Mesenchymal stem cell (in vitro differentiated cells and primary cell): ENCODE measurements at regions not wholly inside any gene's neighbourhood (a gene's known extent, or its start where the extent isn't known, plus 50 kb on each side); places are given as distances from the start of the nearest gene placed in this dataset.

Experiments
- DNase-seq: peaks from one replicate; pipeline ENCODE4 v3.0.0-alpha.2; 2013
- H2AFZ ChIP-seq: one replicate; pipeline ENCODE4 v1.6.1; 2013; ENCODE audit warnings: low read depth, mild to moderate bottlenecking, control low read depth, inconsistent platforms, low read length, moderate library complexity
- H2AK5ac ChIP-seq: 2 replicates; pipeline ENCODE4 v1.6.1; 2013; ENCODE audit warnings: low read length, moderate library complexity, mild to moderate bottlenecking, inconsistent platforms; ENCODE audit not compliant: severe bottlenecking
- H2BK120ac ChIP-seq: one replicate; pipeline ENCODE4 v1.6.1; 2013; ENCODE audit warnings: low read depth, mild to moderate bottlenecking, inconsistent platforms, low read length, moderate library complexity
- H2BK12ac ChIP-seq, 2 experiments: one replicate each; pipeline ENCODE4 v1.6.1; 2013; ENCODE audit warnings: inconsistent platforms in 2 of 2, low read length in 2 of 2, mild to moderate bottlenecking in 2 of 2, moderate library complexity in 2 of 2, control low read depth in 1 of 2
- H2BK15ac ChIP-seq: one replicate; pipeline ENCODE4 v1.6.1; 2013; ENCODE audit warnings: mild to moderate bottlenecking, low read depth, inconsistent platforms; ENCODE audit not compliant: poor library complexity, severe bottlenecking
- H2BK5ac ChIP-seq: 2 replicates; pipeline ENCODE4 v1.6.1; 2013; ENCODE audit warnings: low read depth, mild to moderate bottlenecking, low read length, control low read depth, inconsistent platforms; ENCODE audit not compliant: poor library complexity, severe bottlenecking
- H3K14ac ChIP-seq, 2 experiments: one replicate each; pipeline ENCODE4 v1.6.1; 2013; ENCODE audit warnings: inconsistent platforms in 2 of 2, low read length in 2 of 2, control low read depth in 1 of 2, mild to moderate bottlenecking in 1 of 2, moderate library complexity in 1 of 2
- H3K18ac ChIP-seq, 2 experiments: one replicate each; pipeline ENCODE4 v1.6.1; 2013; ENCODE audit warnings: inconsistent platforms in 2 of 2, low read length in 2 of 2, control low read depth in 1 of 2, low read depth in 1 of 2, mild to moderate bottlenecking in 1 of 2
- H3K23ac ChIP-seq, 2 experiments: one replicate each; pipeline ENCODE4 v1.6.1; 2013; ENCODE audit warnings: inconsistent platforms in 2 of 2, low read length in 2 of 2, mild to moderate bottlenecking in 2 of 2, moderate library complexity in 2 of 2, control low read depth in 1 of 2
- H3K27ac ChIP-seq: 2 replicates; pipeline ENCODE4 v1.5.1; 2013; ENCODE audit warnings: mild to moderate bottlenecking, moderate library complexity, low read length, control low read depth, inconsistent platforms; ENCODE audit not compliant: poor library complexity, severe bottlenecking
- H3K27me3 ChIP-seq, 2 experiments: 2 replicates each; pipeline versions ENCODE4 v1.6.1 to v1.7.0; 2013; ENCODE audit warnings: low read length in 2 of 2, mild to moderate bottlenecking in 2 of 2, moderate library complexity in 2 of 2, control low read depth in 1 of 2, inconsistent platforms in 1 of 2; ENCODE audit not compliant: control insufficient read depth in 1 of 2, insufficient read depth in 1 of 2
- H3K36me3 ChIP-seq, 2 experiments: 2 replicates each; pipeline versions ENCODE4 v1.6.1 to v1.7.0; 2013; ENCODE audit warnings: low read length in 2 of 2, control low read depth in 1 of 2, inconsistent platforms in 1 of 2, low read depth in 1 of 2, mild to moderate bottlenecking in 1 of 2; ENCODE audit not compliant: insufficient read depth in 2 of 2, control insufficient read depth in 1 of 2
- H3K4ac ChIP-seq, 2 experiments: one replicate each; pipeline ENCODE4 v1.6.1; 2013; ENCODE audit warnings: inconsistent platforms in 2 of 2, low read length in 2 of 2, mild to moderate bottlenecking in 2 of 2, moderate library complexity in 2 of 2, control low read depth in 1 of 2, low read depth in 1 of 2
- H3K4me1 ChIP-seq: 2 replicates; pipeline ENCODE4 v1.6.1; 2013; ENCODE audit warnings: low read depth, low read length, control low read depth; ENCODE audit not compliant: control insufficient read depth, insufficient read depth
- H3K4me2 ChIP-seq: 2 replicates; pipeline ENCODE4 v1.6.1; 2013; ENCODE audit warnings: low read length, mild to moderate bottlenecking, inconsistent platforms; ENCODE audit not compliant: poor library complexity, severe bottlenecking
- H3K4me3 ChIP-seq, 2 experiments: 2 replicates each; pipeline versions ENCODE4 v1.5.1 to v1.7.0; 2013; ENCODE audit warnings: low read length in 2 of 2, mild to moderate bottlenecking in 2 of 2, control low read depth in 1 of 2, low read depth in 1 of 2; ENCODE audit not compliant: insufficient read depth in 1 of 2
- H3K79me1 ChIP-seq: replicated peaks from 2 replicates; pipeline ENCODE4 v1.6.1; 2013; ENCODE audit warnings: mild to moderate bottlenecking, control low read depth, low read length, inconsistent platforms; ENCODE audit not compliant: poor library complexity, severe bottlenecking
- H3K9ac ChIP-seq: 2 replicates; pipeline ENCODE4 v1.7.0; 2013; ENCODE audit warnings: mild to moderate bottlenecking, low read length, moderate library complexity
- H3K9me3 ChIP-seq: 2 replicates; pipeline ENCODE4 v1.7.0; 2013; ENCODE audit warnings: mild to moderate bottlenecking, low read length; ENCODE audit not compliant: control insufficient read depth
- H4K8ac ChIP-seq: one replicate; pipeline ENCODE4 v1.6.1; 2013; ENCODE audit warnings: inconsistent platforms, mild to moderate bottlenecking, low read length, moderate library complexity
- H4K91ac ChIP-seq: one replicate; pipeline ENCODE4 v1.6.1; 2013; ENCODE audit warnings: mild to moderate bottlenecking, low read length, inconsistent platforms
- WGBS: methylation state at CpG from one replicate; pipeline ENCODE4 v1.1.7; 2013; ENCODE audit warnings: mixed read lengths; 5-methylcytosine and 5-hydroxymethylcytosine counted together

DNA sequence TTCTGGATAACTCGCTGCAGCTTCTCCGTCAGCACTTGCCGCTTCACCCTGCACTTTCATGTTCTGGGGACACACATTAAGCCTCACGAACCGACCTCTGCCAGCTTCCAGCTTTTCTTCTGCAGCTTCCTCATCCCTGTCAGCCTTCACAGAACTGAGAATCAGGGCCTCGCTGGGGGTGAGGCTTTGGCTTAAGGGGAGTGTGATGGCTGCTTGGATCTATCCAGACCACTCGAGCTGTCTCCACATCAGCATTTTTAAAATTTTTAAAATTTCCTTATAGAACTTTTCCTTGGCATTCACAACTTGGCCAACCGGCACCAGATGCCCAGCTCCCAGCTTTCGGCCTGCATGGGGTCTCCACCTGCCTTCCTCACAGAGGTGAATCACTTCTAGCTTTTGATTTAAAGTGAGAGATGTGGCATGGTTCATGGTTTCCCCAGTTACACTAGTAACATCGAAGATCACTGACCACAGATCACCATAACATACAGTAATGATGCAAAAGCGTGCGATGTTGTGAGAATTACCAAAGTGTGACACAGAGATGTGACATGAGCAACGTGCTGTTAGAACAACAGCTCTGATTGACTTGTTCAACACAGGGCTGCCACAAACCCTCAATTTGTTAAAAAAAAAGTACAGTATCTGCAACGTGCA lies 139.1 kb upstream of the C14orf180 start:
- H3K36me3 ChIP-seq = no peaks in the 10 kb centered on the region
- no peak overlapping the region for H4K91ac ChIP-seq
- no peak overlapping the region for H2BK15ac ChIP-seq
- H3K18ac ChIP-seq = no peak overlapping the region
- DNase-seq = no peak
- H3K79me1 ChIP-seq = no peaks in the 10 kb centered on the region
- H3K27me3 ChIP-seq = peaks cover 0 to 8% of the 10 kb centered on the region in 2 experiments
- no peak overlapping the region for H2BK5ac ChIP-seq
- no peak overlapping the region for H2BK120ac ChIP-seq
- 80% methylated on average over 11 of the region's 14 CpGs for WGBS
- H3K4me1 ChIP-seq = peaks cover 1% of the 10 kb centered on the region
- no peak overlapping the region for H2AFZ ChIP-seq
- H3K14ac ChIP-seq = no peak overlapping the region
- no peak overlapping the region for H3K23ac ChIP-seq
- no peak overlapping the region for H3K4me3 ChIP-seq
- H3K4me2 ChIP-seq = no peak overlapping the region
- H3K9ac ChIP-seq = no peak overlapping the region
- H3K9me3 ChIP-seq = peaks cover 4% of the 10 kb centered on the region
- no peak overlapping the region for H3K27ac ChIP-seq
- H3K4ac ChIP-seq = no peak overlapping the region
- no peak overlapping the region for H2BK12ac ChIP-seq
- H2AK5ac ChIP-seq = no peak overlapping the region
- H4K8ac ChIP-seq = no peak overlapping the region

DNA sequence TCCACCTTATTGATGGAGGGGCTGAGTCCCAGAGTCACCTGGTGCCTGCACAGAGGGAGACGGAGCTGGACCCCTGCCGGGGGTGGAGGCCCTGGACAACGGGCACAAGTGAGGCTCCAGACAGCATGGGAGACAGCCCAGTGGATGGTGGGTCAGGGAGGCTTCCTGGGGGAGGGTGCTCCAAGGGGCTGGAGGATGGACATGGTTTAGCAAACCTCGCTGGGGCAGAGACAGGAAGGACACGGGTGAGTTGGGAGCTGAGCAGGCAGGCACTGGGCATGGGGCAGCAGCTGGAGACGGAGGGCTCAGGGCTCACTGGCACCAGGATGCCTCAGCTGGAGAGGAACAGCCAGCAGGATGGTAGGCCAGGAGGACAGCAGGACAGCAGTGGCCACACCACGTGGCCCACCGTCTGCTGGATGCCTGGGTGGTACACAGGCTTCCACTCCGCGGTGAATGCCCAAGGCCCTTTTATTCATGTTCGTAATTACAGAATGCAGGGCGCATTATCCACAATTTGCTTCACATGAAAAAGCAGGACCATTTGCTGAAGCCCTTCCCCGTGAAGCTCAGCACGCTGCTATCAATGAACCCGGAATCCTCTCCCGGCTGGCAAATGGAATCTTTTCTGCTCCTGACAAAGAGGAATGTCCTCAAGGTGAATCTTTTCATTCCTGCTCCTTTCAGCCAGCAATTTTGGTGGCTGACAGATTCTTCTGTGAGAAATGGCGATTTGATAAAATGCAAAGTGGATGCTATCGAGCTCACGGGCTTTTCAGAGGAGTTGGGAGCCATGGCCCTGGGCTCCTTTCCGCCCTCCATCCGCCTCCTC lies 138.1 kb upstream of the C14orf180 start:
- H3K18ac ChIP-seq = no peak overlapping the region
- H3K23ac ChIP-seq = no peak overlapping the region
- H3K9me3 ChIP-seq = peaks cover 4% of the 10 kb centered on the region
- H3K79me1 ChIP-seq = no peaks in the 10 kb centered on the region
- no peak overlapping the region for H2AK5ac ChIP-seq
- H3K36me3 ChIP-seq = no peaks in the 10 kb centered on the region
- no peak overlapping the region for H3K4me3 ChIP-seq
- no peak overlapping the region for H3K14ac ChIP-seq
- no peak for DNase-seq
- no peak overlapping the region for H2AFZ ChIP-seq
- H3K9ac ChIP-seq = no peak overlapping the region
- H3K4ac ChIP-seq = no peak overlapping the region
- H2BK5ac ChIP-seq = no peak overlapping the region
- no peak overlapping the region for H2BK15ac ChIP-seq
- H3K27ac ChIP-seq = no peak overlapping the region
- WGBS = 88% methylated on average over 21 of the region's 21 CpGs
- peaks cover 0 to 8% of the 10 kb centered on the region in 2 experiments for H3K27me3 ChIP-seq
- no peak overlapping the region for H3K4me2 ChIP-seq
- no peaks in the 10 kb centered on the region for H3K4me1 ChIP-seq
- H4K8ac ChIP-seq = no peak overlapping the region
- no peak overlapping the region for H2BK120ac ChIP-seq
- H4K91ac ChIP-seq = no peak overlapping the region
- H2BK12ac ChIP-seq = no peak overlapping the region

DNA sequence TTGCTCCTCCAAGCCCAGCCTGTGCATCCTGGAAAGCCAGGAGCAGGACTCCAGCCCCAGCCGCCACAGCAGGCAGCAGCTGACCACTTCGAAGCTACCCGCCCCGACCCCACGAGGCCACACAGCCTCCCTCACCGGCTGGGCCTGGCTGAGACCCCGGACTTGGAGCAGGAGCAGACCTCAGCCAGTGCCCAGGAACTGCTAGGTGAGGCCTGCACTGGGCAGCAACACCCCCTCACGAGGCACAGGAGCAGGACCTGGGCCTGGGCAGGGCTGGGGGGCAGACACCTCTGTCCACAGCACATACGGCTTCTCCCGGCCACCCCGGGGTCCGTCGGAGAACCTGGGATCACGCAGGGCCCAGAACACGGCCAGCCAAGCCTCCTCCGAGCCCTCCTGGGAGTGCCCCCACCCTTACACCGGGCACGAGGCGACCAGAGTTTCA lies 137.4 kb upstream of the C14orf180 start:
- H3K18ac ChIP-seq = no peak overlapping the region
- no peak overlapping the region for H2BK120ac ChIP-seq
- no peak overlapping the region for H3K27ac ChIP-seq
- H3K79me1 ChIP-seq = no peaks in the 10 kb centered on the region
- H2AK5ac ChIP-seq = no peak overlapping the region
- H3K9ac ChIP-seq = no peak overlapping the region
- peaks cover 4% of the 10 kb centered on the region for H3K9me3 ChIP-seq
- H3K27me3 ChIP-seq = peaks cover 0 to 8% of the 10 kb centered on the region in 2 experiments
- H4K8ac ChIP-seq = no peak overlapping the region
- no peak overlapping the region for H2AFZ ChIP-seq
- H3K4me1 ChIP-seq = no peaks in the 10 kb centered on the region
- H4K91ac ChIP-seq = no peak overlapping the region
- no peaks in the 10 kb centered on the region for H3K36me3 ChIP-seq
- no peak overlapping the region for H2BK15ac ChIP-seq
- H3K23ac ChIP-seq = no peak overlapping the region
- no peak overlapping the region for H2BK12ac ChIP-seq
- no peak overlapping the region for H3K14ac ChIP-seq
- WGBS = 87% methylated on average over 19 of the region's 19 CpGs
- no peak overlapping the region for H3K4ac ChIP-seq
- H3K4me2 ChIP-seq = no peak overlapping the region
- H3K4me3 ChIP-seq = no peak overlapping the region
- no peak overlapping the region for H2BK5ac ChIP-seq
- DNase-seq = no peak

- no peak overlapping the region for H2BK5ac ChIP-seq
- 60% methylated on average over 14 of the region's 14 CpGs for WGBS
- no peak for DNase-seq
Measured at GRCh38 chr14:104442631-104443390, 136.8 kb upstream of the C14orf180 start.

More at GRCh38 chr14:104442631-104443390, 136.8 kb upstream of the C14orf180 start:
- Histone ChIP-seq H4K8ac (no peak overlapping the region), H3K9ac (no peak overlapping the region), H4K91ac (no peak overlapping the region), H2BK120ac (no peak overlapping the region), H3K4me1 (no peaks in the 10 kb centered on the region), H3K36me3 (no peaks in the 10 kb centered on the region), H3K9me3 (peaks cover 8% of the 10 kb centered on the region), H2BK12ac (no peak overlapping the region), H3K79me1 (no peaks in the 10 kb centered on the region), H3K4ac (no peak overlapping the region), H3K4me2 (no peak overlapping the region), H2AK5ac (no peak overlapping the region), H3K4me3 (no peak overlapping the region), H3K23ac (no peak overlapping the region), H3K27ac (no peak overlapping the region), H3K14ac (no peak overlapping the region), H3K18ac (no peak overlapping the region), H3K27me3 (peaks cover 0 to 8% of the 10 kb centered on the region in 2 experiments), H2BK15ac (no peak overlapping the region), H2AFZ (no peak overlapping the region)
